ENCODE measurements at regions not wholly inside any gene's neighbourhood (a gene's known extent, or its start where the extent isn't known, plus 50 kb on each side); places are given as distances from the start of the nearest gene placed in this dataset.

GRCh38 chr13:55062662-55063061 lies 2034.0 kb downstream of the OLFM4 start:
- no peak for DNase-seq
- H3K9me3 ChIP-seq = no peaks in the 10 kb centered on the region
- intact Hi-C loops (cut with DNase I) = no loop called here
- TF ChIP-seq CTCF (IDR thresholded peaks at IDR 0.05) (no peak), POLR2A (IDR thresholded peaks at IDR 0.05) (no peak)
- WGBS, 2 donors = 90 to 94% methylated on average over 7 of the region's 7 CpGs
- H3K27ac ChIP-seq = no peak overlapping the region
- H3K27me3 ChIP-seq = no peaks in the 10 kb centered on the region
- no peaks in the 10 kb centered on the region for H3K4me1 ChIP-seq
- H3K4me3 ChIP-seq (replicated peaks in 1 of 3) = no peak overlapping the region
- H3K36me3 ChIP-seq = no peaks in the 10 kb centered on the region

- intact Hi-C loops (cut with DNase I) = no loop called here
- WGBS, 2 donors = 82 to 89% methylated on average over 1 of the region's 1 CpG
- no peaks in the 10 kb centered on the region for H3K9me3 ChIP-seq
- no peaks in the 10 kb centered on the region for H3K27me3 ChIP-seq
- no peaks in the 10 kb centered on the region for H3K4me1 ChIP-seq
- H3K4me3 ChIP-seq (replicated peaks in 1 of 3) = no peak overlapping the region
- no peak overlapping the region for H3K27ac ChIP-seq
- no peak for DNase-seq
- no peak for TF ChIP-seq POLR2A (IDR thresholded peaks at IDR 0.05)
- TF ChIP-seq CTCF (IDR thresholded peaks at IDR 0.05) = no peak
- H3K36me3 ChIP-seq = no peaks in the 10 kb centered on the region
Observed at GRCh38 chr13:55067946-55068345, 2039.3 kb downstream of the OLFM4 start.

- no peak for TF ChIP-seq CTCF (IDR thresholded peaks at IDR 0.05)
- TF ChIP-seq POLR2A (IDR thresholded peaks at IDR 0.05) = no peak
- DNase-seq = no peak
- 92 to 95% methylated on average over 1 of the region's 1 CpG for WGBS, 2 donors
- intact Hi-C loops (cut with DNase I) = no loop called here
- Histone ChIP-seq H3K36me3 (no peaks in the 10 kb centered on the region), H3K4me1 (no peaks in the 10 kb centered on the region), H3K9me3 (no peaks in the 10 kb centered on the region), H3K27me3 (no peaks in the 10 kb centered on the region), H3K4me3 (replicated peaks in 1 of 3) (no peak overlapping the region), H3K27ac (no peak overlapping the region)
Observed at GRCh38 chr13:55069746-55070145, 2041.1 kb downstream of the OLFM4 start.

GRCh38 chr13:55073000-55073399 lies 2044.4 kb downstream of the OLFM4 start:
- Histone ChIP-seq H3K27ac (no peak overlapping the region), H3K4me3 (replicated peaks in 1 of 3) (no peak overlapping the region), H3K27me3 (no peaks in the 10 kb centered on the region), H3K36me3 (no peaks in the 10 kb centered on the region), H3K4me1 (no peaks in the 10 kb centered on the region), H3K9me3 (no peaks in the 10 kb centered on the region)
- TF ChIP-seq POLR2A (IDR thresholded peaks at IDR 0.05) = no peak
- no peak for TF ChIP-seq CTCF (IDR thresholded peaks at IDR 0.05)
- WGBS, 2 donors = 79 to 90% methylated on average over 3 of the region's 3 CpGs
- intact Hi-C loops (cut with DNase I) = no loop called here
- no peak for DNase-seq

- WGBS, 2 donors = 91 to 92% methylated on average over 5 of the region's 5 CpGs
- no peaks in the 10 kb centered on the region for H3K4me1 ChIP-seq
- no peaks in the 10 kb centered on the region for H3K27me3 ChIP-seq
- no peaks in the 10 kb centered on the region for H3K36me3 ChIP-seq
- H3K4me3 ChIP-seq (replicated peaks in 1 of 3) = no peak overlapping the region
- H3K9me3 ChIP-seq = no peaks in the 10 kb centered on the region
- TF ChIP-seq POLR2A (IDR thresholded peaks at IDR 0.05) (no peak), CTCF (IDR thresholded peaks at IDR 0.05) (no peak)
- no peak for DNase-seq
- H3K27ac ChIP-seq = no peak overlapping the region
- intact Hi-C loops (cut with DNase I) = no loop called here
Observed at GRCh38 chr13:55084630-55085029, 2056.0 kb downstream of the OLFM4 start.

All from thyroid gland (tissue), 4 donors.